AG09319 (cell line): ENCODE measurements at regions not wholly inside any gene's neighbourhood (a gene's known extent, or its start where the extent isn't known, plus 50 kb on each side); places are given as distances from the start of the nearest gene placed in this dataset.

Source experiments
- DNase-seq: peaks from one replicate; pipeline ENCODE4 v3.0.0-alpha.2; 2010; ENCODE audit warnings: low read depth; ENCODE audit errors: extremely low read depth
- CTCF ChIP-seq: IDR thresholded peaks from 2 replicates; pipeline ENCODE4 v1.5.1; 2011; ENCODE audit warnings: low read depth, mild to moderate bottlenecking, inconsistent platforms, low read length, moderate library complexity

- DNase-seq: no peak
- TF ChIP-seq CTCF: no peak
Measured at GRCh38 chr12:92549516-92549915, 153.3 kb upstream of the PLEKHG7 start.

DNA sequence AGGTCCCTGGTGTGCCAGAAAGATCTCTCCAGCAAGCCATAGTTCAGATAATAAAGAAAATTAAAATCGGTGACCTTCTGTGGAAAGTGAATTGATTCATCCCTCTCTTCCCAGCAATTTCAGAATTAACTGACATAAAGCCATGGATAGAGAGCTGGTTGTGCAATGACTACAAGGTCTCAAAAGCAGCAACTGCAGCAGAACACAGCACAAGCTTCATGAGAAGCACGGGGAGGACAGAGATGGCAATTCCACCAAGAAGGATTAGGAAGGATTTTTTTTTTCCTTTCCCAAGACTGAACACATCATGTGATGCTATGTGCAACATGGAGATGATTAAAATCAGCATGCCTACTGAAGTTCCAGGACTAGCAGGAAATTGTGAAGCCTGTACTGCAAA lies 154.9 kb upstream of the PLEKHG7 start:
- no peak for DNase-seq
- TF ChIP-seq CTCF: no peak

DNA sequence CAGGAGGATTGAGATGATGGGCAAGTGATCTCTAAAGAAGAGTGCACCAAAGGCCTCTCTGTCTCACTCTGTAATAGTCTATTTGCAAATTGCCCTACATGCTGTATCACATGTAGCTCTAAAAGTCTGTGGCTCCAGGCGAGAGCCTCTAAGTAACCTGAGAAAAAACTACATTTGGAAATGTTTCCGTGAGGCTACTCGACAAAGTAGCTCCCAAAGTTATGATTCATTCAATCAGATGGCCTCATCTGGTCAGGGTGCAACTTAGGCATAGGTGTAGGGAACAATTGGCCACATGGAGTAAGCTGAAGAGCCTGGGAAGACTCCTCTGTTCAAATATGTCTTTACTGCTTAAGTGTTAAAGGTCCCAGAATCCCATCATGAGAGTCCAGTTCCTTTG lies 155.4 kb upstream of the PLEKHG7 start:
- TF ChIP-seq CTCF: no peak

DNA sequence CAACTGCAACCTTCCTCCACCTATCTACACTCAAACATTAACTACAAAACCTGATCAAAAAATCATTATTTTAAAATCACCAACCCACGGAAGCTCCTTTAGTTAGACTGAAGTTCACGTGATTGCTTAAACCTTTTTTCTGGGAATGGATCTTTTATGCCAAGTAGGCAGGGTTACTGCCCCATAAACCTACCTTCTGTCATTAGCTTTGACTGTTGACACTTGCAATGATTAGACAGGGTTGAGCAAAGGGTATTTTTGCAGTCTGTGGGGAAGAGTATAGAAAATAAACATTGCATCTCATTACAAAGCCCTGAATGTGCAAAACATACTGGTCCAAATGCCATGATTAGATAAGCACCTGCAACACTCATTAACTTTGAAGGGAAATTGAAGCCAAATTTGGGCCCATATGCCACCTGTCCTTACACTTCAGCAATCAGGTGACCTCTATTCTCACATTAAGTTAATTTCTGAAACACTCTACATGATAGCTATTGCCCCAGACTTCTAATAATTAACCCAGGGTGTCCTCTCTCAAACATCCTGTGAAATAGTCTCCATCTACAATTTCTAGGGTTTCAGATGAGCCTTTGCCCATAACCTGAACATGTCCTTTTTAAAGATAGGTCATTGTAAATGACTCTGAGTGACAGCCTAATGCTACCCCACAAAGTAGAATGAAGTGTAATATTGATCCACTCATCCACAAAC lies 156.0 kb upstream of the PLEKHG7 start:
- TF ChIP-seq CTCF: no peak
- DNase-seq: no peak

More for the DNA sequence above, 155.4 kb upstream of the PLEKHG7 start:
- no peak for DNase-seq

DNA sequence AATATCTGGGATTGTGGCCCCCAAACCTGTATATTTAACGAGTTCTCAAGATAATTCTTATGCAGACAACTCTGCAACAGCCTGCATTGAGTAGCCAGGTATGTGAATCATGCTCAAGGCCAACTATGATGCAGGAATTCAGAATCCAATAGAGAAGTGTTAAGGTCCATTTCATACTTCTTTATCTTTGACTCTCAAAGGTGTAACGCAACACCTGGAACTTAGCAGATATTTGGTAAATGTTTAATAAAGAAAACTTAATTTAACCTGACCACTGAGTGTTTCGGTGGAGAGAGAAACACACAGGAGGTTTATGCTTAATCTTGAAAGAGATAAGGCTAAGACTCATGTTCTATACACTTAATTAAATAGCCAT lies 156.5 kb upstream of the PLEKHG7 start:
- DNase-seq: no peak
- no peak for TF ChIP-seq CTCF

- no peak for DNase-seq
- no peak for TF ChIP-seq CTCF
Measured at GRCh38 chr12:92544322-92544721, 158.5 kb upstream of the PLEKHG7 start.

DNA sequence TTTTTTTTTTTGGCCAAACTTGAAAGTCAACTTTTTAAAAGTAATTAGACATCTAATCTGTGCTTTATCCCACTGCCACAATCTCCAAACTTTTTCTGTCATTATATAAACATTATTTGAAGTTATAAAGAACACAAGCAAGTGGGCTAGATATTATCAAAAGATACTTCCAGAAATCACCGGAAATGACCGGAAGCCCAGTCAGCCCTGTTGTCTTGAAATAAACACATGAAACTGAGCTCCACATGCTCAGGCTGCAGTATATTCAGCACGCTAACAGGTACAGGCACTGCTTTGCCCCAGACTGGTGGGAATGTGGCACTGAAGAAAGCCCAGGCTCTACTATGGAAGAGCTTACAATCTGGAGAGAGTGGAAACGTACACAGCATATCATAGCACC lies 158.9 kb upstream of the PLEKHG7 start:
- no peak for TF ChIP-seq CTCF
- no peak for DNase-seq
